SK-N-SH (cell line): ENCODE measurements at regions not wholly inside any gene's neighbourhood (a gene's known extent, or its start where the extent isn't known, plus 50 kb on each side); places are given as distances from the start of the nearest gene placed in this dataset.

Experiments used
- CHD2 ChIP-seq: fragments of 150-350 bp; IDR thresholded peaks from 2 replicates; pipeline ENCODE4 v1.6.1; 2018; ENCODE audit warnings: low read length; ENCODE audit not compliant: partially characterized antibody
- CTCF ChIP-seq: fragments of 200-600 bp; sonication (generic); IDR thresholded peaks from 2 replicates; pipeline ENCODE4 v1.6.1; 2017; ENCODE audit warnings: antibody characterized with exemption, mild to moderate bottlenecking, moderate library complexity
- GABPA ChIP-seq: IDR thresholded peaks from 2 replicates; pipeline ENCODE4 v1.4.0; 2012; ENCODE audit warnings: low read depth, mild to moderate bottlenecking
- POLR2AphosphoS5 ChIP-seq: IDR thresholded peaks from 2 replicates; pipeline ENCODE4 v1.6.1; 2012; ENCODE audit warnings: low read depth, low read length
- RAD21 ChIP-seq: IDR thresholded peaks from 2 replicates; pipeline ENCODE4 v1.6.1; 2012; ENCODE audit warnings: mild to moderate bottlenecking, low read length
- RCOR1 ChIP-seq: fragments of 150-350 bp; IDR thresholded peaks from 2 replicates; pipeline ENCODE4 v1.6.1; 2017; ENCODE audit warnings: antibody characterized with exemption, low read length
- SIN3A ChIP-seq: IDR thresholded peaks from 2 replicates; pipeline ENCODE4 v1.6.1; 2012; ENCODE audit warnings: low read depth, mild to moderate bottlenecking, low read length, moderate library complexity, borderline replicate concordance
- TAF1 ChIP-seq: IDR thresholded peaks from 2 replicates; pipeline ENCODE4 v1.6.1; 2012; ENCODE audit warnings: low read depth, mild to moderate bottlenecking, low read length, moderate library complexity, borderline replicate concordance
- USF1 ChIP-seq: IDR thresholded peaks from 2 replicates; pipeline ENCODE4 v1.4.0; 2012; ENCODE audit warnings: low read depth, borderline replicate concordance
- USF2 ChIP-seq: fragments of 150-350 bp; IDR thresholded peaks from 2 replicates; pipeline ENCODE4 v1.6.1; 2017; ENCODE audit warnings: antibody characterized with exemption, low read length, low read depth, borderline replicate concordance

- TF ChIP-seq CTCF (no peak), POLR2AphosphoS5 (no peak), USF1 (no peak), CHD2 (no peak), TAF1 (no peak), RCOR1 (no peak), RAD21 (no peak), SIN3A (no peak), USF2 (no peak), GABPA (no peak)
Observed at GRCh38 chr2:42934580-42935186, 142.3 kb upstream of the HAAO start.
